Mammary epithelial cell (primary cell): ENCODE measurements at regions not wholly inside any gene's neighbourhood (a gene's known extent, or its start where the extent isn't known, plus 50 kb on each side); places are given as distances from the start of the nearest gene placed in this dataset.

Experiments
- EZH2 ChIP-seq: IDR thresholded peaks from 2 replicates; pipeline ENCODE4 v1.6.1; 2012; ENCODE audit warnings: low read length, inconsistent platforms, borderline replicate concordance
- TF ChIP-seq, protein P1 (sequence below), 2 donors: IDR thresholded peaks in 1 of 2; conservative IDR thresholded peaks in 1 of 2; 2 replicates each; pipeline ENCODE4 v1.5.1; 2011 to 2012; ENCODE audit warnings: inconsistent platforms in 2 of 2, low read length in 2 of 2, mild to moderate bottlenecking in 2 of 2, control low read depth in 1 of 2, low read depth in 1 of 2; ENCODE audit not compliant: insufficient read depth in 1 of 2; ENCODE audit errors: extremely low read depth in 1 of 2

DNA sequence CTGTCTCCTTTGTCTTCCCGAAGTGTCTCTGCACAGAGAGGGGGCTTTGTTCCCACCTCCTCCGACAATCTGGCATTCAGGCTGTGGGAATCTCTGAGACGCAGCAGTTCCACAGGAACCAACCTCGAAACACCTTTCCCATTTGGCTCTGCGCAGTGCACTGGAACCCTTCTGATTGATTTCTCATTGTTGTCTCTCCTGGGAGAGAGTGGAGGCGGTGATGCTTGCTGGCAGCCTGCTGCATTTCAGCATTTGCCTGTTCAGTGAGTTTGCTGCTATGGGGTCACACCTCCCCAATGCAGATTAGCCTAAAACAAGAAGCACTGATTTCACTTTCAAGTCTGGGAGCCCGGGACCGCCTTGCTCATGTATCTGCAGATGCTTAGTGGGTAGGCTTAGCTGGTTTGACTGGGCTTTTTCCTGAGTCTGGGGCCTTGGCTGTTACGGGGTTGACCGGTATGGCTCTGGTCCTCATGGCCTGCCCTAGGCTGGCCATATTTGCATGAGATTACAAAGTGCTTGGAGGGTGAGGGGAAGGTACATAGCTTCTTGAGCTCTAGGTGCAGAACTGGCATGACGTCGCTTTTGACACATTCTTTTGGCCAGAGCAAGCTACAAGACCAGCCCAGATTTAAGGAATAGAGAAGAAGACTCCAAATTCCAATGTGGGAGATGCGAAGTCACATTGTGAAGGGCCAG is 695.3 kb downstream of the PTPRU start:
- TF ChIP-seq, protein P1, sequence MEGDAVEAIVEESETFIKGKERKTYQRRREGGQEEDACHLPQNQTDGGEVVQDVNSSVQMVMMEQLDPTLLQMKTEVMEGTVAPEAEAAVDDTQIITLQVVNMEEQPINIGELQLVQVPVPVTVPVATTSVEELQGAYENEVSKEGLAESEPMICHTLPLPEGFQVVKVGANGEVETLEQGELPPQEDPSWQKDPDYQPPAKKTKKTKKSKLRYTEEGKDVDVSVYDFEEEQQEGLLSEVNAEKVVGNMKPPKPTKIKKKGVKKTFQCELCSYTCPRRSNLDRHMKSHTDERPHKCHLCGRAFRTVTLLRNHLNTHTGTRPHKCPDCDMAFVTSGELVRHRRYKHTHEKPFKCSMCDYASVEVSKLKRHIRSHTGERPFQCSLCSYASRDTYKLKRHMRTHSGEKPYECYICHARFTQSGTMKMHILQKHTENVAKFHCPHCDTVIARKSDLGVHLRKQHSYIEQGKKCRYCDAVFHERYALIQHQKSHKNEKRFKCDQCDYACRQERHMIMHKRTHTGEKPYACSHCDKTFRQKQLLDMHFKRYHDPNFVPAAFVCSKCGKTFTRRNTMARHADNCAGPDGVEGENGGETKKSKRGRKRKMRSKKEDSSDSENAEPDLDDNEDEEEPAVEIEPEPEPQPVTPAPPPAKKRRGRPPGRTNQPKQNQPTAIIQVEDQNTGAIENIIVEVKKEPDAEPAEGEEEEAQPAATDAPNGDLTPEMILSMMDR (conservative IDR thresholded peaks at IDR 0.05 in 1 of 2, IDR thresholded peaks at IDR 0.05 in 1 of 2; ENCODE audit: extremely low read depth in 1 of 2, insufficient read depth in 1 of 2, low read depth in 1 of 2, low read length in 2 of 2): no peak
- TF ChIP-seq EZH2: no peak
